Right forelimb (tissue), 1 donor: ENCODE measurements at regions not wholly inside any gene's neighbourhood (a gene's known extent, or its start where the extent isn't known, plus 50 kb on each side); places are given as distances from the start of the nearest gene placed in this dataset.
"Not testable (repeated sequence)": the region's sequence is repeated elsewhere in the genome, so short reads cannot be mapped to it uniquely, and the experiment has no call there.

Experiments
- DNase-seq: peaks from one replicate; pipeline ENCODE4 v3.0.0-alpha.2; 2018

DNA sequence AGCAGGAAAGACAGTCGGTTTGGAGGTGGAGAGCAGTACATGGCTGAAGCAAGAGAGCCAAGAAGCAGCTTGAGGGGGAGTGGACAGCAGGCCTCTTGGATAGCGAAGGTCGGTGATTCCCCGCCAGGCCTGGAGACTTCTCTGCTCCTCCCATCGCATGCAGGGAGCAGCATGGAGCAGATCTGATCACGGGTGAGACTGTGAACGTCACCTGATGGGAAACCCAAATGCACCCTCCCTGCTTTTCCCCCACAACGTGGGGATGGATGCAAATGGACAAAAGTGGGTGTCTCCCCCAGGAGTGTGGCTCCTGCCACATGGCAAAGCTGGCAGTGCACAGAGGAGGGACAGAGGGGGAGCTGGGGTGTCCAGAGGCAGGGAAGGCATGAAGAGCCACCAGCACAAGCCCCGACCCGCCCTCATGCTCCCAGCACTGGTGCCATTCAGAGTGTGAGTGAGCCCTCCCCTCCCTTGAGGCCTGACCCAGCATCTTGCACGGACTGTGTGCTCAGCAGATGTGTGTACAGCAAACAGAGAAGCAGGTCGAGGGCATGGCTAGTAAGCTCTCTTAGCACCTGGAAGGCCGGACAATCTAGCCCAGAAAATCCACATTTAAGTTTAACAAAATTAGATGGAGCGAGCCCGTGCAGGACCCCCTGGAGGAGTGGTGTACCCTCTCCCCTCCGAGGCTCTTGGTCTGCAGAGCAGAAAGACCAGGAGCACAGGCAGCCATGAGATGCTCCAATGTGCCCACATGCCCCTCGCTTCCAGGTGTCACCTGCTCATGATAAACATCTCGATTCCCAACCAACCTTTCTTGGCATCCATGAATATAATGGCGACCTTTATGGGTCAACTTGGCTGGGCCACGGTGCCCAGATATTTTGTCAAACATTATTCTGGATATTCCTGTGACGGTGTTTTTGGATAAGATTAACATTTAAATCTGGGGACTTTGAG is 661.7 kb downstream of the TBC1D22A start:
- no peak for DNase-seq

DNA sequence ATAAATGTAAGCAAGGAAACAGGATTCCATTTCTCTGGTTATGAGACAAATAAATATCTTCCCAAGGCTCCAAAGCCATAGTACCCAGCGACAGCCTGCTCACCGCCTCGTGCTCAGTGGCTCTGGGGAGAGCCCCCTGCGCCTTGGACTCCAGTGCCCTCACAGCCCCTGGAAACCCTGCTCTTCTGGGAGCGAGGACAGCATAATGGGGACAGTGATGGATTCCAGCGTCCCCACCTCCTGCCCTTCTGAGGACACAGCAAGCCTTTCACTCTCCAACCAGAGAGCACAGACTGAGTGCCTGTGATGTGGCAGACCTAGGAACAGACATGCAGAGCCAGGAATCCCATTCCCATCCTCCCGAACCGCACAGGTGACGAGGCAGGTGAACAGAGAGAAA is 660.8 kb downstream of the TBC1D22A start:
- no peak for DNase-seq

DNA sequence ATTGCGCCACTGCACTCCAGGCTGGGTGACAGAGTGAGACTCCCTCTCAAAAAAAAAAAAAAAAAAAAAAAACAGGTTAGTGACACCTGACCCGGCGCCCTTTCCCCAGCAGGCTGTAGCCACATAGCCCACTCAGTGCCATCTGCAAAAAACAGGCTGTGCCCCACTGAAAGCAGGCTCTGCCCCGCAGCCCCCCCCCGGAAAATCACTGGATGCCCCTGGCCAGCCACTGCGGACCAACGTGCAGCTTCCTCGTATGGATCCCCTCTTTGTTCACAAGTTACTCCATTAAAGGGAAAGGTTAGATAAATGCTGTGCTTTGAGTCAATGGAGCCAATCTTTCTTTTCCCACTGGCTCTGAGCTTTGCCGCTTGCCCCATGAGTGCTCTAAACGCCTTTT is 660.3 kb downstream of the TBC1D22A start:
- DNase-seq = no peak

DNA sequence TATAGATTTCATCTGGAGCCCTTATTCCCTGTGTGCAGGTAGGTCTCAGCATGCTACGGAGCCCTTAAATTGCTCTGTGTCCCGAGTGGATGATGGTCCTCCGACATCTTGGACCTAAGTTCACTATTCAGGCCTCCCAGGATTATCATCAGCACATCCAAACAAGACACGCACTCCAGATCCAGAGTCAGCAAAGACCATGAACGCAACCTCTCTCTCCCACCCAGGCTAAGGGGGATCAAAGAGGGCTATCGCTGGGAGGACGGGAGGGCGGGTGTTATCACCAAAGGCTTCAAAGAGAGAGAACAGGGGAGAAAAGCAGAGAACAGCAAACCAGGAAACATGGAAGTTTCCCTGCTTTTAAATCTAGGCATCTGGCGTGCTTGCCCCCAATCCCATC is 659.4 kb downstream of the TBC1D22A start:
- no peak for DNase-seq

DNA sequence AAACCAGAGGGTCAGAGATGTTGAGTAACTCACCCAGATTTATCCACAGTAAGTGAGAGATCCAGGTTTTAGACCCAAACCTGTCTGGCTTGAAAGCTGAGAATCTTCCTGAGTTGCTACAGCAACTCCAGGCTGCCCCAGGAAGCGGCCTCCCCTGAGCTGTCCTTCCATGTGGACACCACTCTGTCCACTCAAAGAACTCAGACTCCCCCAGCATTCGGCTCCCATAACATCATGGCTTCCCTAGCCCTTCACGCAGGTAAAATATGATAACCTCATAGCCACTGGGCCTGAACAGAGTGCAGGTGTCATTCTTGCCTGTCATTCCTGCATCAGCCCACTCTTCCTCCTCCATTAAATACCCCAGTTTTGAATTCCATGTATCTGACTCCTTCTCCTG is 657.8 kb downstream of the TBC1D22A start:
- DNase-seq = no peak

DNA sequence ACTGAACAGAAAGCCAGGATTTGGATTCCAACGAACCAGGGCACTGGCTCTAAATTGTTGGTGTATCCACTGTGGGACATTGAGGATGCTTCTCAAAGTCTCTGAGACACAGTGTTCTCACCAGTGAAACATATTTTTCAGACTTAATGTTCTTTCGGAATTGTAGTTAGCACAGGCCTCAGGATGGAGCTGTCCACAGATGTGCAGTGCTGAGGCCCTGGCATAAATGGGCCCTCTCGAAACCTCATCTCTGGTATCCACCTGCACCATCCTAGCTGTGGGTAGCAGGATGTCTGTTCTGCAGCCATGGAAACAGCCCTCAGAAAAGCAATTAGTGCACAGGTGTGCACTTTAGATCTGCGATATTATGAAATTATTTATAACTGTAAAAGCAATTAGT is 656.8 kb downstream of the TBC1D22A start:
- no peak for DNase-seq

DNA sequence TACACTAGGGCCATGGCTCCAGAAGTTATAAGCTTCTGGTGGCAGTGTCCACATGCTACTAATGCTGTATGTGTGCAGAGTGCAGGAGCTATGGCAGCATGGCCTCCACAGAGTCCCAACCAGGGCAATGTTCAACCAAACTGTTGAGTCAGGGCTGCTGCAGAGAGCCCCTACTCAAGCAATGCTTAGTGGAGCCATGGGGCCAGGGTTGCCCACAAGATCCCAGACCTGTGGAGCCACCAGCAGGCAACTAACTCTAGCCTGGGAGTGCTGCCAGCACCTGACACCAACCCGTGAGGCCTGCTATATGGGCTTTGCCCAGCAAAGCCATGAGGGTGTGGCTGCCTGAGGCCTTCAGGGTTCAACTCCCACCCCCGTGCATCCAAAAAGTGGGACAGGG is 655.2 kb downstream of the TBC1D22A start:
- DNase-seq = no peak

DNA sequence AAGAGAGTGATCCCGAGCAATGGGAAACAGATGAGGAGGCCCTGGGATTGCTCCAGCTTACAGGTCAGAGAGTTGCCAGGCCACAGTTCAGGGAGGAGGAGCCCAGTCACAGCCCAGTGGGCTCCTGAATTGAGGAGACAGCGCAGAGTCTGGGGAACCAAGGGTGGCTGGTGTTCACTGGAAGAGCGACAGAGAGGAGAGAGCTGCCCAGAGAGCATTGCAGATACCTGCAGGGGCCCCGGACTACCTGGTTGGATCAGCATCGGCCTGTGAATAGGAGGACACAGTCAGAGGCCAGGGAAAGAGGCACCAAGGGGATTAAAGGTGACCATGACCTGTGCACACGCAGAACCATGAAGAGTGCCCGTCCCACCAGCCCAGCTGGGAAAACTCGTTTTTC is 648.6 kb downstream of the TBC1D22A start:
- DNase-seq = no peak

DNA sequence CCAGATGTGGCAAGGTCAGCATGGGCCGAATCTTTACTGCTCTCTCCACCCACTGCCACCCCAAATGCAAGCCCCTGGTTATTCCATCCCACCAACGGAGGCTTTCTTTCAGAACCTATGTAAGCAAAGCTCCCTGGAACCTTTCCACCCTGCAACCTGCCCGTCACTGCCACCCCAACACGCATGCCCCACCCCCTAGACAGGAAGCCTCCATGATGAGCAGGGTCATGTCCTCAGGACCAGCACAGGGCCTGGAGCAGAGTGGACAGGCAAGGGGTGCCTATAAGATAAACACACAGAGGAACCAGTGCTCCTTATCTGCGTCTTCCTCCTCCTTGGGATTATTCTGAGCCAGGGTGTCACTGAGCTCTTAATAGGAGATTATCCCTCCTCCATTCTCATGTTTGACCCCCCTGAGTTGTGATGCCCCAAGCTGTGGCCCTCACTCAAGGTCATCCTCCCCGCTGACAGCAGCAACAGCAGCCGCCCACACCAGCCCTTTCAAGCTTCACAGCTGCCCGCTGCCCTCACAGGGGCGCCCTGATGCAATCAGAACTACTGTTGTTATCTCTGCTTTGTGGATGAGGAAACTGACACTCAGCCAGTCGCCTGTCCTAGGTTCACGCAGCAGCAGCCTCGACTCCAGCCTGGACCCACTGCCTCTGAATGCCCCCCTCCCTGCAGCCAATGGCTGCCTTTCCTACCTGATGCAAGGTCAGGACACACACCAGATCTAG is 647.3 kb downstream of the TBC1D22A start:
- no peak for DNase-seq

DNA sequence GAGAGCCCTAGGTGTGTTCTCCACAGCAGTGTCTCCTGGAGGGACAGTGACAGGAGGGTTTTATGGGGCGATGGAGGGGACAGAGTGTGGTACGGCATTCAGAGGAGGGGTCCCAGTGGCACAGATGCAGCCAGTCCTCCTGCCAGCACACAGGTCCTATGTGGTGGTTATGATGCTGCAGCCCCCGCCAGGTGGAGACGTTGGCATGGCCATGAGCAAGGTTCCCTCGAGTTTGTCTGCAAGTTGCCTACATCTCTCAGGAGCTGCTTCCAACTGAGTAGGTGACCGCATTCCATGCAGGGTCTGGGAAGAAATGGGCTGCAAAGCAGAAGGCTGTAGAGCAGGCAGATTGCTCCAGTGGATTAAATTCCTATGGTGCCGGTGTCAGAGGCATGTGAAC is 646.0 kb downstream of the TBC1D22A start:
- DNase-seq = no peak

DNA sequence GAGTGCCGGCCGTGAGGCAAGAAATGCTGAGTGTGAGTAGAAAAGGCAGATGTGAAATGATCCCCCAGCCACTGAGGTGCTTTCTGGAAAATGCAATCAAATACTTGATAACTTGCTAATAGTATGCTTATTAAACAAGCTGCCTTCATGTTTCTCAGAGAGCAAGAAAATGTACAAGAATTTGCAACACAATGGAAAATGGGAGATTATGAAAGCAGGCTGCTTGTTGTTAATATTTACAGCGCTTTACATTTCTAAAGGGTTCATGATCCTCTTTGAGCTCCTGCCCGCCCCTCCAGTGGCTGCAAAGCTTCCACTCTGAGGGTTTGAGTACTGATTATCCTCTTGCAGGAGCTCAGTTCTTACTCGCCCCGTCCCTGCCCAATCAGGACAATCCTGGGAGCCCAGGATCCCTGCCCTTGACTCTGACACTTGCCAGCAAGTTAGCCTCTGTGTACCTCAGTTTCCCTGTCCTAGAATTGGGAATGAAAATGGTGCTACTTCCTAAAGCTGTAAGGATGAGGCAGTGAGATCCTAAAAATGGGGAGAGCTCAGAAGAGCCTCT is 645.1 kb downstream of the TBC1D22A start:
- no peak for DNase-seq

DNA sequence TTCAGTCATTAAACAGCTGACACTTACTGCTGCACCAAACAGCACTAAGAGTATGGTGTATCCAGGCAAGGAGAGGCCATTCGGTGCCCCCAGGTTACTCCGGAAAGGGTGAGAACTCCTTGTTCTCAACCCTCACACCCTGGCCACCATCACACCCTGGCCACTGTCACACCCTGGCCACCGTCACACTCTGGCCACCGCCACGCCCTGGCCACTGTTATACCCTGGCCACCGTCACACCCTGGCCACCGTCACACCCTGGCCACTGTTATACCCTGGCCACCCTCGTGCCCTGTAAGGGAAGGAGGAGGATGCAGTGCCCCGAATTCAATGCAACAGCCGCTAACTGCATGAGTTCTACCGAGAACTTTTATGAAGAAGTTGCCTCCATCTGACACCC is 644.4 kb downstream of the TBC1D22A start:
- DNase-seq = no peak

DNA sequence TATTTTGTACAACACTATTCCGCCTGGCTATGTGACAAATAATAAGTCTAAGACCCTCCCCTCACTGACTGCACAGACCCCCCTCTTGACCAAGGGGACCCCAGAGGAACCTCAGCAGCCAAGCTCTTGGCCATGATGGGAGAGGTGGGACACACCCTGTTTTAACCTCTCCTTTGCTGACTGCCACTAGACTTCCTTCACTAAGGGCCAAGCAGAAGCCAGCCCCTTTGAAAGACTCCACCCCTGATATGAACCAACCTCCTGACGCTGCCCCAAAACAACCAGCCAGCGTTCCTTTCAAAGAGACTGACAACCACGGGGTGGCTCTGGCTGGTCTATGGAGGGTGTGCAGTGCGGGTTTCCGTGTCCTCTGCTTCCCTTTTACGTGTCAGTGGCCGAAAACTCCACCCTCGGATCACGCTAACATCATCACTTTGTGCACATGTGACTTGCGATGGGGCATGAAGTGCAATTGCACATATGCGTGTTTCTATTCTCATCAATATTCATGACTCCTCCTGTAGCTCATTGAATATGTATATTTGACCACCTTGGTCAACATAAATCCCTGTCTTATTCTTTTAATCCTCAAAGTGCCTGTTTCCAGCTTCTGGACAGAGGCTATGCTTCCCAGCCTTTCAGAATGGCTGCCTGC is 643.9 kb downstream of the TBC1D22A start:
- DNase-seq = no peak

DNA sequence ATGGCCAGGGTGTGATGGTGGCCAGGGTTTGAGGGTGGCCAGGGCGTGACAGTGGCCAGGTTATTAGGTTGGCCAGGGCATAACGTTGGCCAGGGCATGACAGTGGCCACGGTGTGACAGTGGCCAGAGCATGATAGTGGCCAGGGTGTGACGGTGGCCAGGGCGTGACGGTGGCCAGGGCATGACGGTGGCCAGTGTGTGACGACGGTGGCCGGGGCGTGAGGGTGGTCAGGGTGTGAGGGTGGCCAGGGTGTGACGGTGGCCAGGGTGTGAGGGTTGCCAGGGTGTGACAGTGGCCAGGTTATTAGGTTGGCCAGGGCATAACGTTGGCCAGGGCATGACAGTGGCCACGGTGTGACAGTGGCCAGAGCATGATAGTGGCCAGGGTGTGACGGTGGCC is 642.8 kb downstream of the TBC1D22A start:
- DNase-seq = not testable (repeated sequence)

DNA sequence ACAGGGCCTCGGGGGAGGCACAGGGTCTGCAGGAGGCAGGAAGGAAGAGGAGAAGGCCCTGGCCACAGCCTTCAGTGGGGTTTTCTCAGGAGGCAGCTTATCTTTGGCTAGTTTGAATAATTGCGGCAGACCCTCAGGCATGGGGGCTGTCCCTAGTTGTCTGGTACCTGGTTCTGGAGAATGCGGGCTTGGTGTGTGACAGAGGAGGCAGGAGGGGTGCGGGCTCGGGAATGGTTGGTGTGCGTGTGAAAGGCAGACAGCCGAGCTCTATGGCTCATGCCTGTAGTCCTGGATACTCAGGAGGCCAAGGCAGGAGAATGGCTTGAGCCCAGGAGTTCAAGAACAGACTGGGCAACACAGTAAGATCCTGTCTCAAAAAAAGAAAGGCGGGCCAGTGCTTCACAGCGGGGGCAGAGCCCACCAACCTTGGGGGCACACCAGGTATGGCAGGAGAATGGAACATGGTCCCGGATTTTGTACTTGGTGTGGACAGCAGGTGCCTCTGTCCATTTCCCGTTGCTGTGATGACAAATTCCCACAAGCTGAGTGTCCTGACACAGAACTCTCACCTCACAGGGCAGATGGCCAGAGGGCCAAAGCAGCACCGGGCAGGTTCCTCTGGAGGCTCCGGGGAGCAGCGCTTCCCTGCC is 640.6 kb downstream of the TBC1D22A start:
- DNase-seq = no peak

DNA sequence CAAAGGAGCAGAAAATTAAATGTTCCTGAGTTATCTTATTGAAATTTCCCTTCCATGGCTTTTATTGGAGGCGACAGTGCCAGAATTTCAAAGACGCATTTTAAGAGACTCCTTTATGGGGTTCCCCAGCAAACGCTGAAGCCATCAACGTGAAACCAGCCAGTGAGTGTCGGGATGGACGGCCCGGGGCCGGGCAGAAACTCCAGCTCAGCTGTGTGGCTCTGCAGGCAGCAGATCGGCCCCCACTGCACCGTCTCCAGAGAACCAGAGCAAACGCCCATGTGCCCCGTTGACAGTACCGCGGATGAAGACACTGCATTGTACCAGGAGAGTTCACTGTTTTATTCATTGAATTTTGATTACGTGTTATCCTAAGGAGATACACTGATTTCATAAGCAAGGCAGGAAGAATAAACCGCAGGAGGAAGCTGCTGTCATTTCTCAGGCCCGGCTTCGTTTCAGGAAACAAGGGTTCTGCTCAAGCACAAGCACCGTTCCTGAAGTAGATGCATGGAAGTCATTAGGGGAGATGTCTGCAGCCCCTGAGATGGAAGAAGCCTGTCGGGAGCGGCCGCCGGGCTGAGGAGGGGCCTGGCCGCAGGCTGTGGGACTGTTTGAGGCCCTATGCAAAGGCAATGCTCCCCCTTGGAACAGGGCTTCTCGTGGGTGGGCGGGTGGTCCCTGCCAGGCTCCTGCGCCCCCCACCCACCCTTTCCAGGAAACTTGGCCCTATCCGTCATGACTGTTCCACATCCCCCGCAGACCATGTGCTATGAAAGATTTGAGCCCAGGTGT is 639.7 kb downstream of the TBC1D22A start:
- DNase-seq = no peak

DNA sequence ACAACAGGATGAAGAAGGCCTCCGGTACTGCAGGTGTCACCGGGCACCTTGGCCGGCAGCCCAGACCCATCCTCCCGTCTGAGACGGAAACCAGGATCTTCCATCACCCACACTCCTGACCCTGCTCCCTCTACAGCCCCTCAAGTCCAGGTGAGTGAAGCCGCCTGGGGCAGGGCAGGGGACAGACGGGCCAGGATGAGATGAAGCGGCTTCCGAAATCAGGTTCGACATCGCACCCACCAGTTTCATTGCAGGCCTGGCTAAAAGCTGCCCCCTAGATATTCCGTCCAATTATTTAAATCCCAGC is 639.1 kb downstream of the TBC1D22A start:
- DNase-seq = no peak

DNA sequence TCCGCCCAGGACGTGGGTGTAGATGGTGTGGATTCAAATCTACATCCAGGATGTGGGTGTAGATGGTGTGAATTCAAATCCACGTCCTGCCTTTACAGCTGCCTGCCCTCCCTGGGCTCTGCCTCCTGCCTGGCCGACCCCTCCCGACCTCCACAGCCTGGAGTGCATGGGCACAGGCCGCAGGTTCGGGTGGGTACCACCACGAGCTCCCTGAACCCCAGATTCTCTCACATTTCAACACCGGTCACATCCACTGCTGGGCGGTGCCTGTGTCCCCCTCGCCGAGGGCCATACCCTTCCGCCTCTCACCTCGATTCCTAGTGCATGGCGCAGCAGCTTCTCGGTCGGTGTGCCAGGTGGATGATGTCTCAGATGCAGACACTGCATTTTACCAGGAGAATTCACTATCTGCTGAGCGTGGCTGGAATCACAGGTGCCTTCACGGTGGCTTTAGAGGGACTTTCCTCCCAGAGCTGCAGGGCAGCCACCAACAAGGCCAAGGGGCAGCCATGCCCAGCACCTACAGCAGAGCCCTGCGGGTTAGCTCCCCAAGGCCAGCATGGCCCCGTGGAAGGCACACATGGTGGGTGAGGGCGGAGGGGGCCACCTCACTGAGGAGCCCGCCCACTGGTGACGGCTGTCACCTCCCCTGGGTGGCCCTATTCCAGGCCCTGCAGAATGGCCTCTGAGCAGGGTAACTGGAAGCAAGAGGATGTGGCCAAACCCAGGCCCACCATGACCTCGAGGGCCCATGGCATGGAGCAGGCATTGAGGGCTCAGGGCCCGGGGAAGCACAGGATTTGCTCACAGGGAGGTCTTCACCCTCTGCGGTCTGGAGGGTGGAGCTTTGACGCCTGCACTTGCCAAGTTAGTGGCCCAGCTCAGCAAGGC is 638.5 kb downstream of the TBC1D22A start:
- DNase-seq = no peak

DNA sequence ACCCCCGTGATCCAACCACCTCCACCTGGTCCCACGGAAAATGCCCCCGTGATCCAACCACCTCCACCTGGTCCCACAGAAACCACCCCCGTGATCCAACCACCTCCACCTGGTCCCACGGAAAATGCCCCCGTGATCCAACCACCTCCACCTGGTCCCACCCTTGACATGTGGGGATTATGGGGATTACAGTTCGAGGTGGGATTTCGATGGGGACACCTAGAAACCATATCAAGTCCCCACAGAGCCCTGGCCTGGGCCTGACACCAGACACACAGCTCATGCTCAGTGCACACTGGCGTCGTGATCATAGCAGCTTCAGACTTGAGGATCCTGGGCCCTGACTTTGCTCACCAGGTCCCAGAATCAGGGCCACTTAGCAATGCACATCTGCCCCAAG is 637.7 kb downstream of the TBC1D22A start:
- not testable (repeated sequence) for DNase-seq

DNA sequence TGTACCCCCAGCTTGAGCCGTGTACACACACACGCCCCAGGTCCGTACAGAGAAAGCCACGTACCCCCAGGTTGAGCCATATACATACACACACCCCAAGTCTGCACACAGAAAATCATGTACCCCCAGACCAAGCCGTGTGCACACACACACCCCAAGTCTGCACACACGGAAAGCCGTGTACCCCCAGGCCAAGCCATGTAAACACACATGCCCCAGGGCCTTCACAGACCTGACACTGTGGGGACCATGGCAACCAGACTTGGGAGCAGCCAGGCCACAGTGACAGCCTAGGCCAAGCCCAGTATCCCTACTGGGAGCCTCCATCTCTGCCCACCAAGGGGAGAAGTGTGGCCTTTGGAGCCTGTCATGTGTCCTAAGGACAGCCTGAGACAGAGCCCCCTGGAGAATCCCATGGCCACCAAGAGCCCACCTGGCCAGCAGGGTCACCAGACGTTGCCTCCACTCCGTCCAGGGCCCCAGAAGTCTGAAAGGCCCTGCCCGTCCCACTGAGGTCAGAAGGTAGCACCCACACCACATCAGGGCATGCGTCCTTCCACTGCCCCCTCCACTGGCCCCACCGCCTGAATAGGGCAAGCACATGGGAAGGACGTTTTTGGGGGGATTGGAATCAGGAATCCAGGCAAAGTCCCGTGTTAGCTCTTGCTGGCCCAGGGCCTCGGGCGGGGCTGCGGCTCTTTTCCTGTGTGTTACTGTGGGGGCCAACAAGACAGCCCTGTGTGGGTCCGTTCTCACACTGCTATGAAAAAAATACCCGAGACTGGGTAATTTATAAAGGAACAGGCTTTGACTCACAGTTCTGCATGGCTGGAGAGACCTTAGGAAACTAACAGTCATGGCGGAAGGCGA is 636.7 kb downstream of the TBC1D22A start:
- DNase-seq = no peak
